ENCODE measurements at regions not wholly inside any gene's neighbourhood (a gene's known extent, or its start where the extent isn't known, plus 50 kb on each side); places are given as distances from the start of the nearest gene placed in this dataset.
"Not testable (repeated sequence)": the region's sequence is repeated elsewhere in the genome, so short reads cannot be mapped to it uniquely, and the experiment has no call there.

DNA sequence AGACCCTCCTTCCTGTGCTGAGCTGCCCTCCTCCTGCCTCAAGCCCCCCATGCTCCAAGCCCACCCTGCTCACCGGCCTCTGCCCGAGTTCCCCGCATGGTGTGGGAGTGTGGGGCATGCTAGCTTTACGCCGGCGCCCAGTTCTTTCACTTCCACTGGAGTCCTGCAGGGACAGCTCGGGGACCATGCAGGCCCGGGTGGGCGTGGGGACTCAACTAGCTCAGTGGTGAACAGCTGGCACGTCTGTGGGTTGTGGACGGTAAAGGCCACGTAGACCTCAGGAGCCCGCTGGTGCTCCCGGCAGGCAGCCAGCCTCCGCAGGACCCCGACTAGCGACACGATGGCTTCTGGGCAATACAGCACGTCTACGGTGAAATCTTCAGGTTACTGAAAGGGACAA is 180.4 kb downstream of the ADRA2C start:
- not testable (repeated sequence) for H3K79me2 ChIP-seq (ENCODE audit: control insufficient read depth, insufficient read depth, low read length); H3K36me3 ChIP-seq (ENCODE audit: control insufficient read depth, insufficient read depth, low read length); H3K56ac ChIP-seq (ENCODE audit: low read length); DNase-seq; H3K4ac ChIP-seq (ENCODE audit: low read depth, low read length); H3K27me3 ChIP-seq (ENCODE audit: insufficient read depth, low read length, poor library complexity); H3K18ac ChIP-seq (ENCODE audit: low read length); H4K8ac ChIP-seq (ENCODE audit: low read depth, low read length); H3K4me1 ChIP-seq (ENCODE audit: control insufficient read depth, low read depth, low read length); H2BK120ac ChIP-seq (ENCODE audit: low read depth, low read length); H3K9ac ChIP-seq (ENCODE audit: low read length); H2BK5ac ChIP-seq (ENCODE audit: low read length); H4K5ac ChIP-seq (ENCODE audit: low read length); H3K23ac ChIP-seq (ENCODE audit: low read length); H2AK5ac ChIP-seq (ENCODE audit: low read length); H3K27ac ChIP-seq (ENCODE audit: low read depth, low read length); H3K4me3 ChIP-seq (ENCODE audit: low read length); H3K4me2 ChIP-seq (ENCODE audit: low read length); H3K79me1 ChIP-seq (ENCODE audit: low read length); H2BK15ac ChIP-seq (replicated peaks; ENCODE audit: low read depth)
- no CpG with 5 or more reads among the region's 20 CpGs for WGBS (ENCODE audit: extremely low coverage, insufficient coverage, low lambda C conversion rate)

GRCh38 chr4:3947761-3948160 is 181.6 kb downstream of the ADRA2C start:
- H3K9ac ChIP-seq (ENCODE audit: low read length); H3K36me3 ChIP-seq (ENCODE audit: control insufficient read depth, insufficient read depth, low read length); H3K4me3 ChIP-seq (ENCODE audit: low read length); DNase-seq; H4K5ac ChIP-seq (ENCODE audit: low read length); H3K27me3 ChIP-seq (ENCODE audit: insufficient read depth, low read length, poor library complexity); H3K27ac ChIP-seq (ENCODE audit: low read depth, low read length); H3K79me2 ChIP-seq (ENCODE audit: control insufficient read depth, insufficient read depth, low read length); H3K18ac ChIP-seq (ENCODE audit: low read length); H3K4me1 ChIP-seq (ENCODE audit: control insufficient read depth, low read depth, low read length); H3K23ac ChIP-seq (ENCODE audit: low read length); H3K4me2 ChIP-seq (ENCODE audit: low read length); H3K4ac ChIP-seq (ENCODE audit: low read depth, low read length); H2BK5ac ChIP-seq (ENCODE audit: low read length); H4K8ac ChIP-seq (ENCODE audit: low read depth, low read length); H2AK5ac ChIP-seq (ENCODE audit: low read length); H2BK120ac ChIP-seq (ENCODE audit: low read depth, low read length); H2BK15ac ChIP-seq (replicated peaks; ENCODE audit: low read depth); H3K79me1 ChIP-seq (ENCODE audit: low read length); H3K56ac ChIP-seq (ENCODE audit: low read length): not testable (repeated sequence)
- no CpG with 5 or more reads among the region's 21 CpGs for WGBS (ENCODE audit: extremely low coverage, insufficient coverage, low lambda C conversion rate)

DNA sequence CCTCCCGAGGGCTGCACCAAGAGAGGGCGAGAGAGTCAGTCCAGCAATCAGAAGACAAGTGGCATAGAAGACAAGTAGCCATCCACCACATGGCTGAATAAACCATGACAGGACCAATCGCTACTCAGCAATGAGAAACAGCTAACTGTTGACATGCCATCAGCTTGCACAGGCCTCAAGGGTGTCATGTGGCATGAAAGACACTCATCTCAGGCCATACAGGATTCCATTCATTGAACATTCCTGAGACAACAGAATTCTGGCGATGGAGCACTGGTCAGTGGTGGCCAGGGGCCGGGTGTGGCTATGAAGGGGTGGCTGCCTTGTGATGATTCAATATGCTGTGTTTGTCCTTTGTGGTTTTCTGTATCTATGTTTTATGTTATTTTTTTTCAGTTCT is 182.0 kb downstream of the ADRA2C start:
- H3K4ac ChIP-seq (ENCODE audit: low read depth, low read length); H3K79me1 ChIP-seq (ENCODE audit: low read length); H2BK5ac ChIP-seq (ENCODE audit: low read length); DNase-seq; H3K27ac ChIP-seq (ENCODE audit: low read depth, low read length); H3K27me3 ChIP-seq (ENCODE audit: insufficient read depth, low read length, poor library complexity); H3K4me2 ChIP-seq (ENCODE audit: low read length); H4K5ac ChIP-seq (ENCODE audit: low read length); H3K9ac ChIP-seq (ENCODE audit: low read length); H3K79me2 ChIP-seq (ENCODE audit: control insufficient read depth, insufficient read depth, low read length); H3K18ac ChIP-seq (ENCODE audit: low read length); H3K56ac ChIP-seq (ENCODE audit: low read length); H3K23ac ChIP-seq (ENCODE audit: low read length); H2BK120ac ChIP-seq (ENCODE audit: low read depth, low read length); H2AK5ac ChIP-seq (ENCODE audit: low read length); H4K8ac ChIP-seq (ENCODE audit: low read depth, low read length); H3K4me1 ChIP-seq (ENCODE audit: control insufficient read depth, low read depth, low read length); H3K4me3 ChIP-seq (ENCODE audit: low read length); H2BK15ac ChIP-seq (replicated peaks; ENCODE audit: low read depth); H3K36me3 ChIP-seq (ENCODE audit: control insufficient read depth, insufficient read depth, low read length): not testable (repeated sequence)
- no CpG with 5 or more reads among the region's 5 CpGs for WGBS (ENCODE audit: extremely low coverage, insufficient coverage, low lambda C conversion rate)

DNA sequence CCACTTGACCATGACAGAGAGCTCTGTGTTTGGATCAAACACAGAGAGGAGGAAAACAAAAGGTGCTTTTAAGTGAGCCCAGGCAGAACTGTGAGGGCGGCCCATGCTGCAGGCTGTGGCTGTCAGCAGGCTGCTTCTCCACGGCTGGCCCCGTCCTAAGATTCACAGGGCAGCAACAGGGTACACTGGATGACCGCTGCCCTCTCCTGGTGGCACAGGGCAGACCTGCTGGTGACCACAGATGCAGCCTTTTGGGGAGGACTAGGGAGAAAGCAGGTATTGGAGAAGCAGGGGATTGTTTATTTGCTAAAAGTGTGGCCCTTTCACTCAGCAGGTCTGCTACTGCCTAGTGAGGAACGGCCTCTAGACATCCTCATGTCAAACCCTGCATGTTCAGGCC is 183.7 kb downstream of the ADRA2C start:
- not testable (repeated sequence) for H4K8ac ChIP-seq (ENCODE audit: low read depth, low read length); H2AK5ac ChIP-seq (ENCODE audit: low read length); H3K9ac ChIP-seq (ENCODE audit: low read length); H4K5ac ChIP-seq (ENCODE audit: low read length); H3K79me1 ChIP-seq (ENCODE audit: low read length); H2BK5ac ChIP-seq (ENCODE audit: low read length); H2BK120ac ChIP-seq (ENCODE audit: low read depth, low read length); H3K56ac ChIP-seq (ENCODE audit: low read length); H3K4me3 ChIP-seq (ENCODE audit: low read length); H3K27me3 ChIP-seq (ENCODE audit: insufficient read depth, low read length, poor library complexity); H3K4ac ChIP-seq (ENCODE audit: low read depth, low read length); H3K36me3 ChIP-seq (ENCODE audit: control insufficient read depth, insufficient read depth, low read length); H3K4me1 ChIP-seq (ENCODE audit: control insufficient read depth, low read depth, low read length); H2BK15ac ChIP-seq (replicated peaks; ENCODE audit: low read depth); H3K23ac ChIP-seq (ENCODE audit: low read length); H3K79me2 ChIP-seq (ENCODE audit: control insufficient read depth, insufficient read depth, low read length); H3K4me2 ChIP-seq (ENCODE audit: low read length); H3K18ac ChIP-seq (ENCODE audit: low read length); H3K27ac ChIP-seq (ENCODE audit: low read depth, low read length)
- peak; percentile 81 for DNase-seq
- WGBS (ENCODE audit: extremely low coverage, insufficient coverage, low lambda C conversion rate) = no CpG with 5 or more reads among the region's 5 CpGs

DNA sequence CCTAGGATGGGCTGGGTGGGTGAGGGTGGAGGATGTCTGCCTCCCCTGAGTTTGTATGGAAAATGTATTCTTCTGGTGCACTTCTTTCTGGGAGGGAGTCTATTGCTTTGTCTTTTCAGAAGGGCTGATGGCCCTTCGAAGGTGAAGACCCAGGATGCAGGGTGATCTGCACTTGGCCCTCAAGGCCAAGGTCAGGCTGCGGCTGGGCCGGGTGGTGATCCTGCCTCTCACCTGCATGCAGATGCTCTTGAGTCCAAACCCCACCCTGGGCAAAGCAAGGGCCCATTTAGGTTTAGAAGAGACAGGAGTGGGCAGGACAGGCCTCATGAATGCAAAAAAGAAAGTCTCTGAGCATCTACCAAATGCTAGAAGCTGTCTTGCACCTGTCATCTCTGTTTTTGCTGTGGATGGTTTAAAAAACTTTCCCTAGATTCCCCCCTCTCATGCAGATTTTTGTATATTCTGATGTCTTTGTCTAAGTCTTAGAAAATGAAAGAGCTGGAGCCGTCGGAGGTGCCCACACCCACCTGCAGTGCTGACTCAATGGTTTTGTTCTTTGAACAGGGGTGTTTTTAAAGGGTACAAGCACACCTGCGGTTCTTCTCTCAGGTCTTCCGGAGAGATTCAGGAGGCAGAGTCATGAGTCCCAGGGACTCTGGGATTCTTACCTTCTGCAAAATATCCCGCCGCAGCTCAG is 186.4 kb downstream of the ADRA2C start:
- not testable (repeated sequence) for H4K5ac ChIP-seq (ENCODE audit: low read length); H2AK5ac ChIP-seq (ENCODE audit: low read length); H3K56ac ChIP-seq (ENCODE audit: low read length); H3K9ac ChIP-seq (ENCODE audit: low read length); H2BK120ac ChIP-seq (ENCODE audit: low read depth, low read length); H3K79me2 ChIP-seq (ENCODE audit: control insufficient read depth, insufficient read depth, low read length); H3K79me1 ChIP-seq (ENCODE audit: low read length); H3K4me3 ChIP-seq (ENCODE audit: low read length); H3K4me1 ChIP-seq (ENCODE audit: control insufficient read depth, low read depth, low read length); H2BK5ac ChIP-seq (ENCODE audit: low read length); H3K36me3 ChIP-seq (ENCODE audit: control insufficient read depth, insufficient read depth, low read length); H3K4me2 ChIP-seq (ENCODE audit: low read length); DNase-seq; H2BK15ac ChIP-seq (replicated peaks; ENCODE audit: low read depth); H3K27me3 ChIP-seq (ENCODE audit: insufficient read depth, low read length, poor library complexity); H3K18ac ChIP-seq (ENCODE audit: low read length); H3K27ac ChIP-seq (ENCODE audit: low read depth, low read length); H3K23ac ChIP-seq (ENCODE audit: low read length); H3K4ac ChIP-seq (ENCODE audit: low read depth, low read length); H4K8ac ChIP-seq (ENCODE audit: low read depth, low read length)
- whole genome bisulfite sequencing (ENCODE audit: extremely low coverage, insufficient coverage, low lambda C conversion rate) = no CpG with 5 or more reads among the region's 9 CpGs

DNA sequence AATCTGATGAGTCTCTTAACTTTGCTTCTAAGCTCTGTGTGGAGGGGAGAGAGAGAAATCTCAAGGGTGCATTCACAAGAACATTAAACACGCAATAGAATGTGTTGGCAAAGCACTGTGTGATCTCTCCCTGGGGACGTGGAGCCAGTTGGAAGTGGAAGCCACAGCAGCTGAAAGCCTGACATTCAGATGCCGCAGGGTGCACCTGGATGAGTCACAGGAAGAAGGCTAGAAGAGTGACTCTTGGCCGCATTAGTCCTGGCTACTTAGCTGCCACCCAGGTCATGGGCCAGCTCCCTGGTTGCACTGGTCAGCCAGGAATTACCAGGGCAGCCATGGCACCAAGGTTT is 186.9 kb downstream of the ADRA2C start:
- H3K23ac ChIP-seq (ENCODE audit: low read length); H2AK5ac ChIP-seq (ENCODE audit: low read length); H3K4me3 ChIP-seq (ENCODE audit: low read length); H3K4ac ChIP-seq (ENCODE audit: low read depth, low read length); H2BK5ac ChIP-seq (ENCODE audit: low read length); H3K56ac ChIP-seq (ENCODE audit: low read length); H3K18ac ChIP-seq (ENCODE audit: low read length); H3K79me2 ChIP-seq (ENCODE audit: control insufficient read depth, insufficient read depth, low read length); H3K79me1 ChIP-seq (ENCODE audit: low read length); H3K27ac ChIP-seq (ENCODE audit: low read depth, low read length); H4K5ac ChIP-seq (ENCODE audit: low read length); H3K27me3 ChIP-seq (ENCODE audit: insufficient read depth, low read length, poor library complexity); H2BK120ac ChIP-seq (ENCODE audit: low read depth, low read length); H3K9ac ChIP-seq (ENCODE audit: low read length); H4K8ac ChIP-seq (ENCODE audit: low read depth, low read length); H3K36me3 ChIP-seq (ENCODE audit: control insufficient read depth, insufficient read depth, low read length); H2BK15ac ChIP-seq (replicated peaks; ENCODE audit: low read depth); H3K4me2 ChIP-seq (ENCODE audit: low read length); H3K4me1 ChIP-seq (ENCODE audit: control insufficient read depth, low read depth, low read length): not testable (repeated sequence)
- WGBS (ENCODE audit: extremely low coverage, insufficient coverage, low lambda C conversion rate) = no CpG with 5 or more reads among the region's 4 CpGs
- DNase-seq = peak; percentile 34

All from mesendoderm (in vitro differentiated cells).